ENCODE measurements at regions not wholly inside any gene's neighbourhood (a gene's known extent, or its start where the extent isn't known, plus 50 kb on each side); places are given as distances from the start of the nearest gene placed in this dataset.

DNA sequence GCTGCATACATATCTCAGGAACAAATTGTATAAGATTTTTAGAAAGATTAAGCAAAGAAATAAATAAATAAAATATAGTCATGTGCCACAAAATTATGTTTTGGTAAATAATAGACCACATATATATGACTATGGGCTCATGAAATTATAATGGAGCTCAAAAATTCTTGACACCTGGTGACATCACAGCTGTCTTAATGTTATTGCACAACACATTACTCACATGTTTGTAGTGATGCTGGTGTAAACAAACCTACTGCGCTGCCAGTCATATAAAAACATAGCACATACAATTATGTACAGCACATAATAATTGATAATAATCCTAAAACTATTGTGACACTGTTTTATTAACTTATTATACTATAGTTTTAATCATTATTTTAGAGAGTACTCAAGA is 1159.1 kb downstream of the SI start:
- no peak overlapping the region for H3K4me3 Mint-ChIP-seq
- DNase-seq: no peak
- no peaks in the 10 kb centered on the region for H3K4me1 Mint-ChIP-seq
- TF ChIP-seq, protein P1, sequence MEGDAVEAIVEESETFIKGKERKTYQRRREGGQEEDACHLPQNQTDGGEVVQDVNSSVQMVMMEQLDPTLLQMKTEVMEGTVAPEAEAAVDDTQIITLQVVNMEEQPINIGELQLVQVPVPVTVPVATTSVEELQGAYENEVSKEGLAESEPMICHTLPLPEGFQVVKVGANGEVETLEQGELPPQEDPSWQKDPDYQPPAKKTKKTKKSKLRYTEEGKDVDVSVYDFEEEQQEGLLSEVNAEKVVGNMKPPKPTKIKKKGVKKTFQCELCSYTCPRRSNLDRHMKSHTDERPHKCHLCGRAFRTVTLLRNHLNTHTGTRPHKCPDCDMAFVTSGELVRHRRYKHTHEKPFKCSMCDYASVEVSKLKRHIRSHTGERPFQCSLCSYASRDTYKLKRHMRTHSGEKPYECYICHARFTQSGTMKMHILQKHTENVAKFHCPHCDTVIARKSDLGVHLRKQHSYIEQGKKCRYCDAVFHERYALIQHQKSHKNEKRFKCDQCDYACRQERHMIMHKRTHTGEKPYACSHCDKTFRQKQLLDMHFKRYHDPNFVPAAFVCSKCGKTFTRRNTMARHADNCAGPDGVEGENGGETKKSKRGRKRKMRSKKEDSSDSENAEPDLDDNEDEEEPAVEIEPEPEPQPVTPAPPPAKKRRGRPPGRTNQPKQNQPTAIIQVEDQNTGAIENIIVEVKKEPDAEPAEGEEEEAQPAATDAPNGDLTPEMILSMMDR (IDR thresholded peaks at IDR 0.05): no peak
- H3K27me3 Mint-ChIP-seq (ENCODE audit: low read depth, poor library complexity): no peaks in the 10 kb centered on the region
- H3K9me3 Mint-ChIP-seq: no peaks in the 10 kb centered on the region
- H3K27ac Mint-ChIP-seq: no peak overlapping the region
- no peaks in the 10 kb centered on the region for H3K36me3 Mint-ChIP-seq (ENCODE audit: low read depth)

DNA sequence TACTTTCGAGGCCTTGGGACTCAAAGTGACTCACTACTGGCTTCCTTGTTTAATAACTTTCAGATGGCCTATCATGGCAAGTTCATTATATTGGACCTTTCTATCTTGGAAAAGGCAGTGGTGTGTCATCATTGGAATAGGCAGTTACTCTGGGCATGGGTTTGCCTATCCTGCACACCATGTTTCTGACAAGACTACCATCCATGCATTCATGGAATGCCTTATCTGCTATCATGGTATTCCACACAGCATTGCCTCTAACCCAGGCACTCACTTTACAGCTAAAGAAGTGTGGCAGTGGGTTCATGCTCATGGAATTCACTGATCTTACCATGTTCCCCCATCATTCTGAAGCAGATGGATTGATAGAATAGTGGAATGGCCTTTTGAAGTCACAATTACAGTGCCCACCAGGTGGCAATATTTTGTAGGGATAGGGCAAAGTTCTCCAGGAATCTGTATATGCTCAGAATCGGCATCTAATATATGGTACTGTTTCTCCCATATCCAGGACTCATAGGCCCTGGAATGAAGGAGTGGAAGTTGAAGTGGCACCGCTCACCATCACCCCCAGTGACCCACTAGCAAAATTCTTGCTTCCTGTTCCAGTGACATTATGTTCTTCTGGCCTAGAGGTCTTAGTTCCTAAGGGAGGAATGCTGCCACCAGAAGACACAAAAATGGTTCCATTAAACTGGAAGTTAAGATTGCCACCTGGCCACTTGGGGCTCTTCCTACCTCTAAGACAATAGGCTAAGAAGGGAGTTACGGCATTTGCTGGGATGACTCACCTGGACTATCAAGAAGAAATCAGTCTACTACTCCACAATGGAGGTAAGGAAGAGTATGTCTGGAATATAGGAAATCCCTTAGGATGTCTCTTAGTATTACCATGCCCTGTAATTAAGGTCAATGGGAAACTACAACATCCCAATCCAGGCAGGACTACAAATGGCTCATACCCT is 1161.4 kb downstream of the SI start:
- H3K27me3 Mint-ChIP-seq (ENCODE audit: low read depth, poor library complexity): no peaks in the 10 kb centered on the region
- TF ChIP-seq, protein P1 (IDR thresholded peaks at IDR 0.05): peak; percentile 36
- no peak for DNase-seq
- no peaks in the 10 kb centered on the region for H3K9me3 Mint-ChIP-seq
- no peaks in the 10 kb centered on the region for H3K36me3 Mint-ChIP-seq (ENCODE audit: low read depth)
- H3K4me3 Mint-ChIP-seq: no peak overlapping the region
- H3K27ac Mint-ChIP-seq: no peak overlapping the region
- no peaks in the 10 kb centered on the region for H3K4me1 Mint-ChIP-seq

DNA sequence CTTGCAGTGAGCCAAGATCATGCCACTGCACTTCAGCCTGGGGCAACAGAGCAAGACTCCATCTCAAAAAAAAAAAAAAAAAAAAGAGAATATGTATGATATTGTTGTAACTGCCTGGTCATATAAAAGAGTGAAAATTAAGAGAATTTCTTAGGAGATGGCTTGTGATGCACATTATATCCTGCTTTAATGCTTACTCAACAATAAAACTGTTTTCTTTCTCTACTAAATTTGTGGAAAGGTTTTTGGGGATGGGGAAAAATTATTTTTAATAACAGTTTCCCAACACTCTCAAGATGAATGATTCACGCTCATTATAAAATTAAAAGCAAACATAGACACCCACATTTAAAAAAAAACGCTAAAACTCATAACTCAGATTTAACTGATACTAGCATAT is 1163.0 kb downstream of the SI start:
- H3K27me3 Mint-ChIP-seq (ENCODE audit: low read depth, poor library complexity): no peaks in the 10 kb centered on the region
- H3K9me3 Mint-ChIP-seq: no peaks in the 10 kb centered on the region
- H3K36me3 Mint-ChIP-seq (ENCODE audit: low read depth): no peaks in the 10 kb centered on the region
- TF ChIP-seq, protein P1 (IDR thresholded peaks at IDR 0.05): no peak
- H3K27ac Mint-ChIP-seq: no peak overlapping the region
- H3K4me3 Mint-ChIP-seq: no peak overlapping the region
- DNase-seq: no peak
- no peaks in the 10 kb centered on the region for H3K4me1 Mint-ChIP-seq

DNA sequence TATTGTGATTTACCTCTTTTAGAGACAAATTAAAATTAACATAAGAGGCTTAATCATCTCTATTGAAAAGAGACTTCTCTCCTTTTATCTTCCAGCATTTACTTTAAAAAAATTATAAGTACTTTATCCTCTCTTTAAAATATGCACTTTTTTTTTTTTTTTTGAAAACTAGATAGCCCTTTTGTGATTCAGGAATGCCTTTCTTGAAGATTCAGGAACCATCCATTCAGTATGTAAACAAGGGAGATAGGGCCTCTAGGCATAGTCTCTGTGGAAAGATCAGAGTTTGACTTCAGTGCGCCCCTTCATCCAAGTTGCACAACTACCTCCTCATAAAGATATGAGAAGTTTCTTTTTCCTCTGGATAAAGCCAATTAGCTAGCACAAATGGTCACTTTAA is 1163.7 kb downstream of the SI start:
- Mint-ChIP-seq H3K4me1 (no peaks in the 10 kb centered on the region), H3K9me3 (no peaks in the 10 kb centered on the region), H3K4me3 (no peak overlapping the region), H3K27ac (no peak overlapping the region), H3K36me3 (ENCODE audit: low read depth) (no peaks in the 10 kb centered on the region), H3K27me3 (ENCODE audit: low read depth, poor library complexity) (no peaks in the 10 kb centered on the region)
- DNase-seq: no peak
- TF ChIP-seq, protein P1 (IDR thresholded peaks at IDR 0.05): no peak

DNA sequence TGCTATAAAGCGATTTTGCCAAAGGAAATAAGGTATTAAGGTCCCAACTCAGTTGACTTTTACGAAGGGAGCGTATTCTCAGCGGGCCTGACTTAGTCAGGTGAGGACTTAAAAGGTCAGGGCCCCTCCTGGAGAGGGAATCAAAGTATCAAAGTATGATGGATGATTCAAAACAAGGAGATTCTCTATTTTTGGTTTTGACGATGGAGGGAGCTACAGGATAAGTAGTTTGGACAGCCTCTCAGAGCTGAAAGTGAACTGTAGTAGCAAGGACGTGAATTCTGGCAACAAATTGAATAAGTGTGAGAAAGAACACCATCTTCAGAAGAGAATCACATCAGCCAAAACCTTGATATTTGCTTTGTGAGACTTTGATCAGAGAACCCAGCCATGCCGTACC is 1186.5 kb downstream of the SI start:
- no peak overlapping the region for H3K27ac Mint-ChIP-seq
- H3K9me3 Mint-ChIP-seq: no peaks in the 10 kb centered on the region
- TF ChIP-seq, protein P1 (IDR thresholded peaks at IDR 0.05): no peak
- no peak overlapping the region for H3K4me3 Mint-ChIP-seq
- no peaks in the 10 kb centered on the region for H3K4me1 Mint-ChIP-seq
- H3K36me3 Mint-ChIP-seq (ENCODE audit: low read depth): no peaks in the 10 kb centered on the region
- DNase-seq: no peak
- peaks cover 3% of the 10 kb centered on the region for H3K27me3 Mint-ChIP-seq (ENCODE audit: low read depth, poor library complexity)

DNA sequence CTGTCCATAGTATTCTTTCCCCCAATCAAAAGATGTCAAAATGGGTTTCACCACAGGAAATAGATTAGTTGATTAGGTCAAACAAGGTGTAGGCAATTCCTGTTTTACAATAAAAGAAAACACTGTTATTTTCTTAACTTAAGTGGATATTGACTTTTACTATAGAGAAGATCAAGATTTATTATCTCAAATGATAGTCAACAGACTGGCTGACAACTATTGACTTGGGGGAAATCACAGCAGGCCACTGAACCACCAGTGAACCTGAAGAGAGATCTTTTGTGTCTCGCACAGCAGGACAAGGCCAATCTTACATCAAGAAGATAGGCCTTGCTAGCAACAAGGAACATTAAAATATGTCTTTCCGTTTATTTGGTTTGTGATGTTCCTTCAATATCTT is 1187.6 kb downstream of the SI start:
- H3K4me3 Mint-ChIP-seq: no peak overlapping the region
- H3K36me3 Mint-ChIP-seq (ENCODE audit: low read depth): no peaks in the 10 kb centered on the region
- no peak for DNase-seq
- no peaks in the 10 kb centered on the region for H3K4me1 Mint-ChIP-seq
- H3K9me3 Mint-ChIP-seq: no peaks in the 10 kb centered on the region
- peaks cover 3% of the 10 kb centered on the region for H3K27me3 Mint-ChIP-seq (ENCODE audit: low read depth, poor library complexity)
- TF ChIP-seq, protein P1 (IDR thresholded peaks at IDR 0.05): no peak
- H3K27ac Mint-ChIP-seq: no peak overlapping the region

All from nephron progenitor cell (in vitro differentiated cells).